Fibroblast of lung (primary cell): ENCODE measurements at regions not wholly inside any gene's neighbourhood (a gene's known extent, or its start where the extent isn't known, plus 50 kb on each side); places are given as distances from the start of the nearest gene placed in this dataset.

ENCODE experiments used
- DNase-seq, 2 donors: peaks; one replicate each; pipeline versions ENCODE4 v3.0.0 to v3.0.0-alpha.2; 2010; ENCODE audit warnings: low read depth in 2 of 2
- H2AFZ ChIP-seq: 2 replicates; pipeline ENCODE4 v1.5.1; 2012; ENCODE audit warnings: low read length, control low read depth, inconsistent platforms
- H3K27ac ChIP-seq: 2 replicates; pipeline ENCODE4 v1.5.1; 2011; ENCODE audit warnings: low read length, control low read depth; ENCODE audit not compliant: insufficient read depth
- H3K27me3 ChIP-seq: 2 replicates; pipeline ENCODE4 v1.5.1; 2011; ENCODE audit warnings: mild to moderate bottlenecking, low read length; ENCODE audit not compliant: control insufficient read depth, insufficient read depth
- H3K36me3 ChIP-seq: 2 replicates; pipeline ENCODE4 v1.5.1; 2011; ENCODE audit warnings: low read length; ENCODE audit not compliant: control insufficient read depth, insufficient read depth
- H3K4me1 ChIP-seq: 2 replicates; pipeline ENCODE4 v1.5.1; 2011; ENCODE audit warnings: low read length; ENCODE audit not compliant: control insufficient read depth, insufficient read depth; ENCODE audit errors: extremely low read depth
- H3K4me2 ChIP-seq: 2 replicates; pipeline ENCODE4 v1.5.1; 2011; ENCODE audit warnings: low read length, control low read depth; ENCODE audit not compliant: insufficient read depth; ENCODE audit errors: extremely low read depth
- H3K4me3 ChIP-seq, 4 experiments: fragments of 200-600 bp in 1 of 4; sonication (generic) in 1 of 4; replicated peaks in 1 of 4; 2 replicates each; pipeline ENCODE4 v1.5.1; 2011 to 2016; ENCODE audit warnings: low read length in 4 of 4, low read depth in 3 of 4, mild to moderate bottlenecking in 3 of 4, control low read depth in 2 of 4, inconsistent platforms in 1 of 4, mixed read lengths in 1 of 4; ENCODE audit not compliant: insufficient read depth in 1 of 4; ENCODE audit errors: control extremely low read depth in 1 of 4
- H3K79me2 ChIP-seq: 2 replicates; pipeline ENCODE4 v1.5.1; 2012; ENCODE audit warnings: mild to moderate bottlenecking, low read length, inconsistent platforms; ENCODE audit not compliant: control insufficient read depth, insufficient read depth
- H3K9ac ChIP-seq: 2 replicates; pipeline ENCODE4 v1.5.1; 2011; ENCODE audit warnings: mild to moderate bottlenecking, low read length, control low read depth; ENCODE audit not compliant: insufficient read depth
- H3K9me3 ChIP-seq: 2 replicates; pipeline ENCODE4 v1.5.1; 2012; ENCODE audit warnings: low read depth, low read length; ENCODE audit not compliant: control insufficient read depth, insufficient read depth
- H4K20me1 ChIP-seq: 2 replicates; pipeline ENCODE4 v1.5.1; 2011; ENCODE audit warnings: low read length; ENCODE audit not compliant: control insufficient read depth, insufficient read depth; ENCODE audit errors: extremely low read depth
- CTCF ChIP-seq, 2 donors: IDR thresholded peaks in 1 of 2; conservative IDR thresholded peaks in 1 of 2; 1 replicate in 1 of 2; 2 replicates in 1 of 2; pipeline ENCODE4 v1.5.1; 2011 to 2012; ENCODE audit warnings: low read length in 2 of 2, control low read depth in 1 of 2, inconsistent platforms in 1 of 2, low read depth in 1 of 2, mild to moderate bottlenecking in 1 of 2
- EZH2 ChIP-seq: IDR thresholded peaks from 2 replicates; pipeline ENCODE4 v1.5.1; 2012; ENCODE audit warnings: low read length, control low read depth, mild to moderate bottlenecking; ENCODE audit errors: missing control alignments

GRCh38 chr10:83943049-83943448 lies 196.3 kb upstream of the GHITM start:
- Histone ChIP-seq H3K9me3 (no peaks in the 10 kb centered on the region), H3K79me2 (no peaks in the 10 kb centered on the region), H3K4me3 (no peak overlapping the region), H2AFZ (no peak overlapping the region), H3K27me3 (no peaks in the 10 kb centered on the region), H3K36me3 (no peaks in the 10 kb centered on the region), H3K27ac (no peak overlapping the region), H4K20me1 (no peaks in the 10 kb centered on the region), H3K4me1 (no peaks in the 10 kb centered on the region), H3K4me2 (no peak overlapping the region), H3K9ac (no peak overlapping the region)
- no peak for DNase-seq
- TF ChIP-seq EZH2 (no peak), CTCF (conservative IDR thresholded peaks at IDR 0.05 in 1 of 2, IDR thresholded peaks at IDR 0.05 in 1 of 2; ENCODE audit: low read depth in 1 of 2, low read length in 2 of 2) (no peak)

DNA sequence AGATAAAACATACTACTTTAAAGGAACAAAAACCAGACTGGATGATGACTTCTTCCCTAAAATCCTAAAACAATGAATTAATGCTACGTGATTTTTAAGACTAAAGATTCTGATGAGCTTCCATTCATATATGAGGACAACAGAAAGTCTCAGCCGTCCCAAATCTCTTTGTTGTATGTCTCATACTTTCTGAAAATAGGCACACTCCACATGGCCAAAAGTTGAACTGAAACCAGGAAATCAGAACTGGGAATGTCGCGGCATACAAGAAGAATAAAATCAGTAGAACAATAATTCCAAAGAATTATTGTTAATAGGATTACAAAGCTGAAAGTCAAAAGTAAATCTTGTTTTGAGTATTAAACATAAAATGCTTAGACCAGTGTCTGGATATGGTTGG lies 195.4 kb upstream of the GHITM start:
- no peak for TF ChIP-seq CTCF (conservative IDR thresholded peaks at IDR 0.05 in 1 of 2, IDR thresholded peaks at IDR 0.05 in 1 of 2; ENCODE audit: low read depth in 1 of 2, low read length in 2 of 2)
- no peak for TF ChIP-seq EZH2
- Histone ChIP-seq H3K27me3 (no peaks in the 10 kb centered on the region), H3K4me3 (no peak overlapping the region), H3K9me3 (no peaks in the 10 kb centered on the region), H4K20me1 (no peaks in the 10 kb centered on the region), H3K4me2 (no peak overlapping the region), H3K4me1 (no peaks in the 10 kb centered on the region), H3K9ac (no peak overlapping the region), H3K27ac (no peak overlapping the region), H3K36me3 (no peaks in the 10 kb centered on the region), H3K79me2 (no peaks in the 10 kb centered on the region), H2AFZ (no peak overlapping the region)
- no peak for DNase-seq

GRCh38 chr10:83945982-83946718 lies 193.2 kb upstream of the GHITM start:
- no peaks in the 10 kb centered on the region for H4K20me1 ChIP-seq
- H3K27ac ChIP-seq: no peak overlapping the region
- no peak overlapping the region for H3K9ac ChIP-seq
- TF ChIP-seq CTCF (conservative IDR thresholded peaks at IDR 0.05 in 1 of 2, IDR thresholded peaks at IDR 0.05 in 1 of 2; ENCODE audit: low read depth in 1 of 2, low read length in 2 of 2) (no peak), EZH2 (no peak)
- H3K4me1 ChIP-seq: no peaks in the 10 kb centered on the region
- H3K36me3 ChIP-seq: no peaks in the 10 kb centered on the region
- no peak for DNase-seq
- H3K27me3 ChIP-seq: no peaks in the 10 kb centered on the region
- H3K9me3 ChIP-seq: no peaks in the 10 kb centered on the region
- no peak overlapping the region for H3K4me2 ChIP-seq
- H2AFZ ChIP-seq: no peak overlapping the region
- no peak overlapping the region for H3K4me3 ChIP-seq
- no peaks in the 10 kb centered on the region for H3K79me2 ChIP-seq
